Medulla oblongata (tissue), 1 donor: ENCODE measurements at regions not wholly inside any gene's neighbourhood (a gene's known extent, or its start where the extent isn't known, plus 50 kb on each side); places are given as distances from the start of the nearest gene placed in this dataset.
A peak's percentile ranks its signal among the peaks of the same experiment; 100 is the strongest.
"Not testable (repeated sequence)": the region's sequence is repeated elsewhere in the genome, so short reads cannot be mapped to it uniquely, and the experiment has no call there.

Experiments
- DNase-seq: peaks from one replicate; pipeline ENCODE4 v3.0.0-alpha.2; 2015; ENCODE audit errors: extremely low spot score

GRCh38 chr7:34486371-34486770 lies 171.6 kb upstream of the NPSR1 start:
- DNase-seq = peak; percentile 12

GRCh38 chr7:34487391-34488115 lies 170.5 kb upstream of the NPSR1 start:
- no peak for DNase-seq

- no peak for DNase-seq
Observed at GRCh38 chr7:34488766-34489165, 169.3 kb upstream of the NPSR1 start.

- DNase-seq = no peak
Observed at GRCh38 chr7:34491899-34492298, 166.1 kb upstream of the NPSR1 start.

- no peak for DNase-seq
Observed at GRCh38 chr7:34493752-34494151, 164.3 kb upstream of the NPSR1 start.

GRCh38 chr7:34497153-34497777 lies 160.8 kb upstream of the NPSR1 start:
- DNase-seq = no peak

GRCh38 chr7:34501156-34501555 lies 156.9 kb upstream of the NPSR1 start:
- DNase-seq = no peak

GRCh38 chr7:34507191-34507590 lies 150.8 kb upstream of the NPSR1 start:
- DNase-seq = no peak

- DNase-seq = no peak
Observed at GRCh38 chr7:34523226-34523918, 134.6 kb upstream of the NPSR1 start.

GRCh38 chr7:34530259-34530658 lies 127.8 kb upstream of the NPSR1 start:
- no peak for DNase-seq

GRCh38 chr7:34539003-34539402 lies 119.0 kb upstream of the NPSR1 start:
- no peak for DNase-seq

- DNase-seq = no peak
Observed at GRCh38 chr7:34544621-34545020, 113.4 kb upstream of the NPSR1 start.

- DNase-seq = no peak
Observed at GRCh38 chr7:34550996-34551395, 107.0 kb upstream of the NPSR1 start.

GRCh38 chr7:34552502-34552901 lies 105.5 kb upstream of the NPSR1 start:
- no peak for DNase-seq

- no peak for DNase-seq
Observed at GRCh38 chr7:34558022-34558421, 100.0 kb upstream of the NPSR1 start.

- DNase-seq = no peak
Observed at GRCh38 chr7:34564091-34564490, 93.9 kb upstream of the NPSR1 start.

- DNase-seq = no peak
Observed at GRCh38 chr7:34567906-34568305, 90.1 kb upstream of the NPSR1 start.

GRCh38 chr7:34569975-34570699 lies 87.9 kb upstream of the NPSR1 start:
- DNase-seq = no peak

GRCh38 chr7:34575006-34575405 lies 83.0 kb upstream of the NPSR1 start:
- DNase-seq = no peak

- not testable (repeated sequence) for DNase-seq
Observed at GRCh38 chr7:34577934-34578333, 80.1 kb upstream of the NPSR1 start.

- DNase-seq = not testable (repeated sequence)
Observed at GRCh38 chr7:34581698-34582097, 76.3 kb upstream of the NPSR1 start.

GRCh38 chr7:34584526-34584925 lies 73.5 kb upstream of the NPSR1 start:
- DNase-seq = no peak
